GM21717 (cell line): ENCODE measurements at regions not wholly inside any gene's neighbourhood (a gene's known extent, or its start where the extent isn't known, plus 50 kb on each side); places are given as distances from the start of the nearest gene placed in this dataset.
A peak's percentile ranks its signal among the peaks of the same experiment; 100 is the strongest.

Experiments
- ATAC-seq: cut with Tn5 transposase; IDR thresholded peaks from one replicate; pipeline ENCODE4 v1.9.1; 2021; ENCODE audit warnings: mild to moderate bottlenecking, moderate library complexity; ENCODE audit not compliant: unreplicated experiment

GRCh38 chr7:41252957-41253356 is 449.9 kb downstream of the INHBA start:
- no peak for ATAC-seq

GRCh38 chr7:41252551-41252950 is 450.3 kb downstream of the INHBA start:
- no peak for ATAC-seq

- no peak for ATAC-seq
Observed at GRCh38 chr7:41247143-41247865, 455.6 kb downstream of the INHBA start.

GRCh38 chr7:41245916-41246315 is 457.0 kb downstream of the INHBA start:
- ATAC-seq, result no peak

GRCh38 chr7:41244246-41244645 is 458.6 kb downstream of the INHBA start:
- no peak for ATAC-seq

GRCh38 chr7:41241641-41242040 is 461.2 kb downstream of the INHBA start:
- ATAC-seq, result no peak

- no peak for ATAC-seq
Observed at GRCh38 chr7:41239596-41239995, 463.3 kb downstream of the INHBA start.

GRCh38 chr7:41238851-41239331 is 464.0 kb downstream of the INHBA start:
- ATAC-seq, result no peak

GRCh38 chr7:41237956-41238355 is 464.9 kb downstream of the INHBA start:
- ATAC-seq, result no peak

GRCh38 chr7:41232086-41232485 is 470.8 kb downstream of the INHBA start:
- no peak for ATAC-seq

GRCh38 chr7:41224063-41224763 is 478.7 kb downstream of the INHBA start:
- no peak for ATAC-seq

- ATAC-seq, result no peak
Observed at GRCh38 chr7:41222746-41223145, 480.1 kb downstream of the INHBA start.

- no peak for ATAC-seq
Observed at GRCh38 chr7:41220266-41220665, 482.6 kb downstream of the INHBA start.

- ATAC-seq, result no peak
Observed at GRCh38 chr7:41219276-41219675, 483.6 kb downstream of the INHBA start.

- no peak for ATAC-seq
Observed at GRCh38 chr7:41217306-41217705, 485.6 kb downstream of the INHBA start.

GRCh38 chr7:41207141-41207540 is 495.7 kb downstream of the INHBA start:
- no peak for ATAC-seq

GRCh38 chr7:41206267-41206666 is 496.6 kb downstream of the INHBA start:
- ATAC-seq, result no peak

GRCh38 chr7:41205600-41205999 is 497.3 kb downstream of the INHBA start:
- peak; percentile 91 for ATAC-seq

- no peak for ATAC-seq
Observed at GRCh38 chr7:41203542-41203941, 499.3 kb downstream of the INHBA start.

- ATAC-seq, result no peak
Observed at GRCh38 chr7:41201021-41201420, 501.9 kb downstream of the INHBA start.

GRCh38 chr7:41199136-41199535 is 503.8 kb downstream of the INHBA start:
- ATAC-seq, result no peak

- no peak for ATAC-seq
Observed at GRCh38 chr7:41198502-41198901, 504.4 kb downstream of the INHBA start.
